ENCODE measurements at regions not wholly inside any gene's neighbourhood (a gene's known extent, or its start where the extent isn't known, plus 50 kb on each side); places are given as distances from the start of the nearest gene placed in this dataset.

- no peak for DNase-seq
- intact Hi-C loops (cut with micrococcal nuclease), result no loop called here
- no peaks in the 10 kb centered on the region for H3K27me3 Mint-ChIP-seq (ENCODE audit: low read depth in 2 of 2)
- no peaks in the 10 kb centered on the region for H3K36me3 Mint-ChIP-seq
- Histone ChIP-seq H3K27ac (ENCODE audit: low read length) (no peak overlapping the region), H3K4me3 (ENCODE audit: low read length) (no peak overlapping the region), H3K9me3 (ENCODE audit: control insufficient read depth, insufficient read depth, low read length) (no peaks in the 10 kb centered on the region), H3K36me3 (ENCODE audit: control insufficient read depth, insufficient read depth, low read length) (no peaks in the 10 kb centered on the region), H3K4me1 (ENCODE audit: control insufficient read depth, insufficient read depth, low read length) (no peaks in the 10 kb centered on the region), H3K27me3 (ENCODE audit: control insufficient read depth, insufficient read depth, low read length) (no peaks in the 10 kb centered on the region)
- no peak for TF ChIP-seq CTCF (IDR thresholded peaks at IDR 0.05)
- H3K9me3 Mint-ChIP-seq, result peaks cover 0 to 4% of the 10 kb centered on the region in 2 donors
- H3K27ac Mint-ChIP-seq, result no peak overlapping the region
- WGBS (ENCODE audit: insufficient coverage), result 80% methylated on average over 5 of the region's 5 CpGs
- ATAC-seq, result no peak
- H3K4me3 Mint-ChIP-seq, result no peak overlapping the region
- H3K4me1 Mint-ChIP-seq, result no peaks in the 10 kb centered on the region
These were observed 216.3 kb upstream of the SFRP2 start for GRCh38 chr4:154005171-154005520.

GRCh38 chr4:154004507-154005170, 215.8 kb upstream of the SFRP2 start:
- H3K27ac ChIP-seq (ENCODE audit: low read length), result no peak overlapping the region
- H3K27me3 Mint-ChIP-seq (ENCODE audit: low read depth in 2 of 2), result no peaks in the 10 kb centered on the region
- no peak for TF ChIP-seq CTCF (IDR thresholded peaks at IDR 0.05)
- 89% methylated on average over 7 of the region's 7 CpGs for WGBS (ENCODE audit: insufficient coverage)
- H3K27me3 ChIP-seq (ENCODE audit: control insufficient read depth, insufficient read depth, low read length), result no peaks in the 10 kb centered on the region
- no peak overlapping the region for H3K4me3 Mint-ChIP-seq
- DNase-seq, result no peak
- no peak for ATAC-seq
- no peaks in the 10 kb centered on the region for H3K4me1 Mint-ChIP-seq
- H3K9me3 ChIP-seq (ENCODE audit: control insufficient read depth, insufficient read depth, low read length), result no peaks in the 10 kb centered on the region
- H3K27ac Mint-ChIP-seq, result no peak overlapping the region
- intact Hi-C loops (cut with micrococcal nuclease), result no loop called here
- no peaks in the 10 kb centered on the region for H3K36me3 ChIP-seq (ENCODE audit: control insufficient read depth, insufficient read depth, low read length)
- no peaks in the 10 kb centered on the region for H3K36me3 Mint-ChIP-seq
- H3K4me3 ChIP-seq (ENCODE audit: low read length), result no peak overlapping the region
- peaks cover 0 to 5% of the 10 kb centered on the region in 2 donors for H3K9me3 Mint-ChIP-seq
- H3K4me1 ChIP-seq (ENCODE audit: control insufficient read depth, insufficient read depth, low read length), result no peaks in the 10 kb centered on the region

- H3K4me3 ChIP-seq (ENCODE audit: low read length), result no peak overlapping the region
- Mint-ChIP-seq H3K9me3 (peaks cover 0 to 5% of the 10 kb centered on the region in 2 donors), H3K4me1 (no peaks in the 10 kb centered on the region), H3K4me3 (no peak overlapping the region), H3K36me3 (no peaks in the 10 kb centered on the region), H3K27ac (no peak overlapping the region), H3K27me3 (ENCODE audit: low read depth in 2 of 2) (no peaks in the 10 kb centered on the region)
- no peaks in the 10 kb centered on the region for H3K27me3 ChIP-seq (ENCODE audit: control insufficient read depth, insufficient read depth, low read length)
- intact Hi-C loops (cut with micrococcal nuclease), result no loop called here
- no peaks in the 10 kb centered on the region for H3K36me3 ChIP-seq (ENCODE audit: control insufficient read depth, insufficient read depth, low read length)
- no peak overlapping the region for H3K27ac ChIP-seq (ENCODE audit: low read length)
- no peaks in the 10 kb centered on the region for H3K4me1 ChIP-seq (ENCODE audit: control insufficient read depth, insufficient read depth, low read length)
- ATAC-seq, result no peak
- TF ChIP-seq CTCF (IDR thresholded peaks at IDR 0.05), result no peak
- no peaks in the 10 kb centered on the region for H3K9me3 ChIP-seq (ENCODE audit: control insufficient read depth, insufficient read depth, low read length)
- DNase-seq, result no peak
- WGBS (ENCODE audit: insufficient coverage), result 89% methylated on average over 5 of the region's 5 CpGs
These were observed 215.1 kb upstream of the SFRP2 start for GRCh38 chr4:154004016-154004415.

GRCh38 chr4:154003378-154003777, 214.5 kb upstream of the SFRP2 start:
- ATAC-seq, result no peak

More at GRCh38 chr4:154003378-154003777, 214.5 kb upstream of the SFRP2 start:
- Histone ChIP-seq H3K4me1 (ENCODE audit: control insufficient read depth, insufficient read depth, low read length) (no peaks in the 10 kb centered on the region), H3K27me3 (ENCODE audit: control insufficient read depth, insufficient read depth, low read length) (no peaks in the 10 kb centered on the region), H3K4me3 (ENCODE audit: low read length) (no peak overlapping the region), H3K36me3 (ENCODE audit: control insufficient read depth, insufficient read depth, low read length) (no peaks in the 10 kb centered on the region), H3K9me3 (ENCODE audit: control insufficient read depth, insufficient read depth, low read length) (no peaks in the 10 kb centered on the region), H3K27ac (ENCODE audit: low read length) (no peak overlapping the region)
- Mint-ChIP-seq H3K4me3 (no peak overlapping the region), H3K9me3 (peaks cover 0 to 5% of the 10 kb centered on the region in 2 donors), H3K4me1 (no peaks in the 10 kb centered on the region), H3K27ac (no peak overlapping the region), H3K27me3 (ENCODE audit: low read depth in 2 of 2) (no peaks in the 10 kb centered on the region), H3K36me3 (no peaks in the 10 kb centered on the region)
- no peak for DNase-seq
- TF ChIP-seq CTCF (IDR thresholded peaks at IDR 0.05), result no peak
- intact Hi-C loops (cut with micrococcal nuclease), result no loop called here
- 82% methylated on average over 1 of the region's 1 CpG for WGBS (ENCODE audit: insufficient coverage)

Measured in natural killer cell (primary cell).